Neural progenitor cell (in vitro differentiated cells): ENCODE measurements at regions not wholly inside any gene's neighbourhood (a gene's known extent, or its start where the extent isn't known, plus 50 kb on each side); places are given as distances from the start of the nearest gene placed in this dataset.

Experiments
- DNase-seq: peaks from one replicate; pipeline ENCODE4 v3.0.0-alpha.2; 2016; ENCODE audit warnings: low spot score
- H2AFZ ChIP-seq: fragments of 200-600 bp; sonication (generic); replicated peaks from 2 replicates; pipeline ENCODE4 v1.6.1; 2016; ENCODE audit warnings: antibody characterized with exemption
- H3F3A ChIP-seq: fragments of 200-600 bp; sonication (generic); 2 replicates; pipeline ENCODE4 v1.6.1; 2016; ENCODE audit warnings: antibody characterized with exemption, low read depth
- H3K27ac ChIP-seq: fragments of 200-600 bp; sonication (generic); 2 replicates; pipeline ENCODE4 v1.5.1; 2016; ENCODE audit warnings: mild to moderate bottlenecking
- H3K27me3 ChIP-seq: fragments of 200-600 bp; sonication (generic); 2 replicates; pipeline ENCODE4 v1.6.1; 2016; ENCODE audit warnings: mild to moderate bottlenecking, moderate library complexity
- H3K36me3 ChIP-seq: fragments of 200-600 bp; sonication (generic); 2 replicates; pipeline ENCODE4 v1.5.1; 2016
- H3K4me1 ChIP-seq: fragments of 200-600 bp; sonication (generic); 2 replicates; pipeline ENCODE4 v1.6.1; 2016; ENCODE audit warnings: mixed run types
- H3K4me2 ChIP-seq: fragments of 200-600 bp; sonication (generic); 2 replicates; pipeline ENCODE4 v1.6.1; 2016
- H3K4me3 ChIP-seq: fragments of 200-600 bp; sonication (generic); 2 replicates; pipeline ENCODE4 v1.5.1; 2016
- H3K79me2 ChIP-seq: fragments of 200-600 bp; sonication (generic); 2 replicates; pipeline ENCODE4 v1.6.1; 2016; ENCODE audit warnings: low read depth
- H3K9ac ChIP-seq: fragments of 200-600 bp; sonication (generic); 2 replicates; pipeline ENCODE4 v1.6.1; 2016
- H3K9me3 ChIP-seq: fragments of 200-600 bp; sonication (generic); 2 replicates; pipeline ENCODE4 v1.5.1; 2016; ENCODE audit warnings: low read depth
- H4K20me1 ChIP-seq: fragments of 200-600 bp; sonication (generic); 2 replicates; pipeline ENCODE4 v1.6.1; 2016; ENCODE audit warnings: low read depth
- H3K27ac Mint-ChIP-seq: 3 replicates; pipeline ENCODE4 v1.8.0; 2021; ENCODE audit warnings: mixed read lengths
- H3K27me3 Mint-ChIP-seq: 2 replicates; pipeline ENCODE4 v1.8.0; 2022; ENCODE audit warnings: low read depth, mild to moderate bottlenecking, inconsistent platforms, moderate library complexity, mixed read lengths; ENCODE audit not compliant: insufficient read depth
- H3K36me3 Mint-ChIP-seq: 3 replicates; pipeline ENCODE4 v1.8.0; 2021; ENCODE audit warnings: mixed read lengths
- H3K4me1 Mint-ChIP-seq: 3 replicates; pipeline ENCODE4 v1.8.0; 2021; ENCODE audit warnings: mixed read lengths
- H3K4me3 Mint-ChIP-seq: 3 replicates; pipeline ENCODE4 v1.8.0; 2021; ENCODE audit warnings: mild to moderate bottlenecking, moderate library complexity, mixed read lengths
- H3K9me3 Mint-ChIP-seq: 3 replicates; pipeline ENCODE4 v1.8.0; 2020; ENCODE audit warnings: mixed read lengths
- CTCF ChIP-seq: fragments of 200-600 bp; sonication (generic); IDR thresholded peaks from 2 replicates; pipeline ENCODE4 v1.5.1; 2017; ENCODE audit warnings: antibody characterized with exemption, mild to moderate bottlenecking
- EZH2 ChIP-seq: fragments of 200-600 bp; sonication (generic); IDR thresholded peaks from 2 replicates; pipeline ENCODE4 v1.6.1; 2017; ENCODE audit warnings: antibody characterized with exemption, mild to moderate bottlenecking, moderate library complexity
- EZH2phosphoT487 ChIP-seq: fragments of 200-600 bp; sonication (generic); IDR thresholded peaks from 2 replicates; pipeline ENCODE4 v1.6.1; 2017; ENCODE audit warnings: antibody characterized with exemption

- Histone ChIP-seq H3K4me1 (peaks cover 19% of the 10 kb centered on the region), H3K27ac (no peak overlapping the region), H3K9me3 (no peaks in the 10 kb centered on the region), H3K9ac (no peak overlapping the region), H3K79me2 (no peaks in the 10 kb centered on the region), H3K4me3 (no peak overlapping the region), H2AFZ (no peak overlapping the region), H3F3A (peaks cover 11% of the 10 kb centered on the region), H4K20me1 (no peaks in the 10 kb centered on the region), H3K36me3 (no peaks in the 10 kb centered on the region), H3K4me2 (no peak overlapping the region), H3K27me3 (no peaks in the 10 kb centered on the region)
- no peaks in the 10 kb centered on the region for H3K36me3 Mint-ChIP-seq
- peaks cover 10% of the 10 kb centered on the region for H3K4me1 Mint-ChIP-seq
- no peak for TF ChIP-seq EZH2phosphoT487
- no peak for TF ChIP-seq EZH2
- TF ChIP-seq CTCF, result no peak
- no peaks in the 10 kb centered on the region for H3K9me3 Mint-ChIP-seq
- H3K27me3 Mint-ChIP-seq, result peaks cover 5% of the 10 kb centered on the region
- DNase-seq, result no peak
- no peak overlapping the region for H3K27ac Mint-ChIP-seq
- H3K4me3 Mint-ChIP-seq, result no peak overlapping the region
Observed at GRCh38 chr19:28968721-28969120, 244.2 kb downstream of the UQCRFS1 start.

GRCh38 chr19:28966737-28967399 is 246.1 kb downstream of the UQCRFS1 start:
- Histone ChIP-seq H3K4me3 (no peak overlapping the region), H3K9me3 (no peaks in the 10 kb centered on the region), H4K20me1 (no peaks in the 10 kb centered on the region), H3K79me2 (no peaks in the 10 kb centered on the region), H3K4me1 (peaks cover 19% of the 10 kb centered on the region), H3K36me3 (no peaks in the 10 kb centered on the region), H3K9ac (no peak overlapping the region), H3F3A (peaks cover 11% of the 10 kb centered on the region), H3K27ac (peak overlapping the region; percentile 17), H2AFZ (no peak overlapping the region), H3K27me3 (no peaks in the 10 kb centered on the region), H3K4me2 (peak overlapping the region; percentile 16)
- no peaks in the 10 kb centered on the region for H3K36me3 Mint-ChIP-seq
- no peak overlapping the region for H3K27ac Mint-ChIP-seq
- no peak overlapping the region for H3K4me3 Mint-ChIP-seq
- peaks cover 10% of the 10 kb centered on the region for H3K4me1 Mint-ChIP-seq
- H3K9me3 Mint-ChIP-seq, result no peaks in the 10 kb centered on the region
- H3K27me3 Mint-ChIP-seq, result peaks cover 5% of the 10 kb centered on the region
- peak; percentile 37 for DNase-seq
- TF ChIP-seq EZH2, result no peak
- no peak for TF ChIP-seq EZH2phosphoT487
- no peak for TF ChIP-seq CTCF

DNA sequence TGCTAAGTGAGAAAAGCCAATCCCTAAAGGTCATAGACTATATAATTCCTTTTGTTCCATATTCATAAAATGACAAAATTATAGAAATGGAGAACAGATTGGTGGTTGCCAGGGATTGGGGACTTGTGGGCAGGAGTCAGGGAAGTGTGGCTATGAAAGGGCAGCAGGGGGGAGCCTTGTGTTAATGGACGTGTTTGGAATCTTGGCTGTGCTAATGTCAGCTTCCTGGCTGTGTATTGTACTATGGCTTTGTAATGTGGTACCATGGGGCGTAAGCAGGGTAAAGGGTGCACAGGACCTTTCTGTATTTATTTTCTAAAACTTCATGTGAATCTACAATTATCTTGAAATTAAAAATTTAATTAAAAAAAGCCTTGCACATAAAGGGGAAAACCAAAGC is 248.5 kb downstream of the UQCRFS1 start:
- Histone ChIP-seq H3F3A (peaks cover 11% of the 10 kb centered on the region), H3K79me2 (no peaks in the 10 kb centered on the region), H3K9me3 (no peaks in the 10 kb centered on the region), H3K4me2 (no peak overlapping the region), H2AFZ (no peak overlapping the region), H3K27ac (no peak overlapping the region), H3K4me3 (no peak overlapping the region), H3K9ac (no peak overlapping the region), H3K27me3 (no peaks in the 10 kb centered on the region), H3K36me3 (no peaks in the 10 kb centered on the region), H4K20me1 (no peaks in the 10 kb centered on the region), H3K4me1 (peaks cover 19% of the 10 kb centered on the region)
- DNase-seq, result no peak
- H3K9me3 Mint-ChIP-seq, result no peaks in the 10 kb centered on the region
- H3K4me1 Mint-ChIP-seq, result peaks cover 10% of the 10 kb centered on the region
- TF ChIP-seq CTCF (no peak), EZH2phosphoT487 (no peak), EZH2 (no peak)
- H3K4me3 Mint-ChIP-seq, result no peak overlapping the region
- H3K27me3 Mint-ChIP-seq, result peaks cover 5% of the 10 kb centered on the region
- no peak overlapping the region for H3K27ac Mint-ChIP-seq
- no peaks in the 10 kb centered on the region for H3K36me3 Mint-ChIP-seq
